ENCODE measurements at regions not wholly inside any gene's neighbourhood (a gene's known extent, or its start where the extent isn't known, plus 50 kb on each side); places are given as distances from the start of the nearest gene placed in this dataset.
"Not testable (repeated sequence)": the region's sequence is repeated elsewhere in the genome, so short reads cannot be mapped to it uniquely, and the experiment has no call there.

DNA sequence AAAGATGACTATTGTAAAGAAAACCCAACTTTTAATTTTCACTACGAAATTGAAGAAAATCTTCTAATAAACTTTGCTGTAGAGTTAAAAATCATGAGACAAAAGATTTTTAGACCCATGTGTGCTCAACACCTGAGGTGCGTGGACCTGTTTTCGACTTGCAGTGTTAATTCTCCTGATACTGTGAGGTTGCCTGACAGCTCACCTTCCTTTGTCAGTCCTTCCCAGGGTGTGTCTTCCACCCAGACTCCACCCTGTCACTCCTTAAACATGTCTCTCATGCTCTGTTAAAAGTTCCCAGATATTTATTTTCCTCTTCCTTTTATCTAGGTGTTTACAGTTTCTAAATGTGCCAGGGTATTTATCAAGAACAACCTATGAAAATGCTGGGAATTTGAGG is 151.3 kb upstream of the NT5E start:
- Histone ChIP-seq H3K4me1 (no peaks in the 10 kb centered on the region), H3K4me3 (no peak overlapping the region), H3K9me3 (no peaks in the 10 kb centered on the region), H3K36me3 (no peaks in the 10 kb centered on the region), H3K9ac (ENCODE audit: low read depth in 2 of 2, low read length in 2 of 2) (no peak overlapping the region), H3K27ac (no peak overlapping the region), H3K27me3 (no peaks in the 10 kb centered on the region)
- intact Hi-C loops (cut with DNase I), result no loop called here
- DNase-seq, result no peak
- TF ChIP-seq, protein P1, sequence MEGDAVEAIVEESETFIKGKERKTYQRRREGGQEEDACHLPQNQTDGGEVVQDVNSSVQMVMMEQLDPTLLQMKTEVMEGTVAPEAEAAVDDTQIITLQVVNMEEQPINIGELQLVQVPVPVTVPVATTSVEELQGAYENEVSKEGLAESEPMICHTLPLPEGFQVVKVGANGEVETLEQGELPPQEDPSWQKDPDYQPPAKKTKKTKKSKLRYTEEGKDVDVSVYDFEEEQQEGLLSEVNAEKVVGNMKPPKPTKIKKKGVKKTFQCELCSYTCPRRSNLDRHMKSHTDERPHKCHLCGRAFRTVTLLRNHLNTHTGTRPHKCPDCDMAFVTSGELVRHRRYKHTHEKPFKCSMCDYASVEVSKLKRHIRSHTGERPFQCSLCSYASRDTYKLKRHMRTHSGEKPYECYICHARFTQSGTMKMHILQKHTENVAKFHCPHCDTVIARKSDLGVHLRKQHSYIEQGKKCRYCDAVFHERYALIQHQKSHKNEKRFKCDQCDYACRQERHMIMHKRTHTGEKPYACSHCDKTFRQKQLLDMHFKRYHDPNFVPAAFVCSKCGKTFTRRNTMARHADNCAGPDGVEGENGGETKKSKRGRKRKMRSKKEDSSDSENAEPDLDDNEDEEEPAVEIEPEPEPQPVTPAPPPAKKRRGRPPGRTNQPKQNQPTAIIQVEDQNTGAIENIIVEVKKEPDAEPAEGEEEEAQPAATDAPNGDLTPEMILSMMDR (IDR thresholded peaks at IDR 0.05), result no peak

DNA sequence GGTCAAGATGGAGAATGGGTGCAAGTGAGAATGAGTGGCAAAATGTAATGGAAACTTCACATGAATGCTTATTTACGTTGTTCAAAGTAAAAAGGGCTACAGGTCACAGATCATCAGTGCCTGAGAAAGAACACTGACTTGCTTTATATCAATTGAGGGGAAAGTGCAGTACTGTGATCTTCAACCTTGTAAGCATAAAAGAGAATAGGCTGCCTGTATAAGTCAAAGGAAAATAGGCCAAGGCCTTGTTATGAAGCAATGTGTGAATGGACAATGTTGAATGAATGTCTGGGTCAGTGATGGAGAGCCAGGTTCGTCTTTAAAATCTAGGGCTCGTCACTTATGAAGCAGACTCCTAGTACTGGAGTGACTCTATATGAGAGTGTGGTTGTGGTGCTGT is 158.6 kb upstream of the NT5E start:
- Histone ChIP-seq H3K4me1 (no peaks in the 10 kb centered on the region), H3K36me3 (no peaks in the 10 kb centered on the region), H3K9ac (ENCODE audit: low read depth in 2 of 2, low read length in 2 of 2) (no peak overlapping the region), H3K4me3 (no peak overlapping the region), H3K27ac (no peak overlapping the region), H3K9me3 (no peaks in the 10 kb centered on the region), H3K27me3 (no peaks in the 10 kb centered on the region)
- TF ChIP-seq, protein P1 (IDR thresholded peaks at IDR 0.05), result no peak
- no peak for DNase-seq
- intact Hi-C loops (cut with DNase I), result no loop called here

DNA sequence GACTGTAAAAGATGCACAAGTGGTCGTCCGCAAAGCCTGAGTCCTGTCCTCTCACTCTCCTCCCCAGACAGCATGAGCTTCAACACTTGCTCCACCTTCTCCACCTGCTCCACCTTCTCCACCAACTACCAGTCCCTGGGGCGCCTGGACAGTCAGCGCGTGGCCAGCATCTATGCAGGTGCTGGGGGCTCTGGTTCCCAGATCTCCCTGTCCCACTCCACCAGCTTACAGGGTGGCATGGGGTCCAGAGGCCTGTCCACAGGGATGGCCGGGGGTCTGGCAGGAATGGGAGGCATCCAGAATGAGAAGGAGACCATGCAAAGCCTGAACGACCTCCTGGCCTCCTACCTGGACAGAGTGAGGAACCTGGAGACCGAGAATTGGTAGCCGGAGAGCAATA is 162.2 kb upstream of the NT5E start:
- DNase-seq, result no peak
- H3K9ac ChIP-seq (ENCODE audit: low read depth in 2 of 2, low read length in 2 of 2), result no peak overlapping the region
- TF ChIP-seq, protein P1 (IDR thresholded peaks at IDR 0.05), result no peak
- intact Hi-C loops (cut with DNase I), result no loop called here
- no peaks in the 10 kb centered on the region for H3K27me3 ChIP-seq
- H3K4me1 ChIP-seq, result no peaks in the 10 kb centered on the region
- H3K27ac ChIP-seq, result no peak overlapping the region
- no peaks in the 10 kb centered on the region for H3K9me3 ChIP-seq
- no peaks in the 10 kb centered on the region for H3K36me3 ChIP-seq
- no peak overlapping the region for H3K4me3 ChIP-seq

DNA sequence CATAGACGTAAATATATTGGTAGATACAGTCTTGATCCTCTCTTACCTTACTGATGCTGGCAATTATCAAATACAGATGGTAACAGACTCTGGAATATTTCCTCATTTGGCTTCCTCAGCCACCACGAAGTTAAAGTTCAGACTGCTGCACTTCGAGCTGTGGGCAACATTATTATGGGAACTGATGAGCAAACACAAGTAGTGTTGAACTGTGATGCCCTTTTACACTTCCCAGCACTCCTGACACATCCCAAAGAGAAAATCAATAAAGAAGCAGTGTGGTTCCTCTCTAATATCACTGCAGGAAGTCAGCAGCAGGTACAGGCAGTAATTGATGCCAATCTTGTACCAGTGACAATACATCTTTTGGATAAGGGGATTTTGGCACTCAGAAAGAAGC is 162.7 kb upstream of the NT5E start:
- no peak overlapping the region for H3K27ac ChIP-seq
- TF ChIP-seq, protein P1 (IDR thresholded peaks at IDR 0.05), result no peak

DNA sequence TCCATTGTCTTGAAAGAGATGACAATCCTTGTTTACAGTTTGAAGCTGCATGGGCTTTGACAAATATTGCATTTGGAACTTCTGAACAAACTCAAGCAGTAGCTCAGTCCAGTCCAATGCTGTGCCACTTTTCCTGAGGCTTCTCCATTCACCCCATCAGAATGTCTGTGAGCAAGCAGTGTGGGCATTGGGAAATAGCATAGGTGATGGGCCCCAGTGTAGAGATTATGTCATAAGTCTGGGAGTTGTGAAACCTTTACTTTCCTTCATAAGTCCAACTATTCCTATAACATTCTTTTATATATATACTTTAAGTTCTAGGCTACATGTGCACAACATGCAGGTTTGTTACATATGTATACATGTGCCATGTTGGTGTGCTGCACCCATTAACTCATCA is 163.4 kb upstream of the NT5E start:
- H3K4me3 ChIP-seq; intact Hi-C loops (cut with DNase I); H3K27me3 ChIP-seq; DNase-seq; H3K9ac ChIP-seq (ENCODE audit: low read depth in 2 of 2, low read length in 2 of 2); H3K36me3 ChIP-seq; H3K9me3 ChIP-seq; H3K27ac ChIP-seq; H3K4me1 ChIP-seq: not testable (repeated sequence)

More for the DNA sequence above, 162.7 kb upstream of the NT5E start:
- Histone ChIP-seq H3K9me3 (no peaks in the 10 kb centered on the region), H3K4me3 (no peak overlapping the region), H3K4me1 (no peaks in the 10 kb centered on the region), H3K9ac (ENCODE audit: low read depth in 2 of 2, low read length in 2 of 2) (no peak overlapping the region), H3K36me3 (no peaks in the 10 kb centered on the region), H3K27me3 (no peaks in the 10 kb centered on the region)
- intact Hi-C loops (cut with DNase I), result no loop called here
- DNase-seq, result no peak

DNA sequence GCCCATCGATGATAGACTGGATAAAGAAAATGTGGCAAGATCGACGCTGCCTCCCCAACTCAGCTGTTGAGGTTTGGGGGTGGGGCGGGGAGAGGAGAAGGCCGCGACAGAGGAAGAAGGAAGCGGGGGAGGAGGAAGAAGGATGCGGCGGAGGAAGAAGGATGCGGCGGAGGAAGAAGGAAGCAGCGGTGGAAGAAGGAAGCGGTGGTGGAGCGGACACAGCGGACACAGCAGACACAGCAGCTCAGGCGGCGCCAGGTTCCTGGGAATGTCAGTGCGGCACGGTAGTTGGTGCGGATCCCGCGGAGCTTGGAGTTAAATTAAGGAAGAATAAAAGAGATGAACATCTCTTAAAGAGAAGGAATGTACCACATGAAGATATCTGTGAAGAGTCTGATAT is 163.9 kb upstream of the NT5E start:
- no peak overlapping the region for H3K27ac ChIP-seq
- H3K9ac ChIP-seq (ENCODE audit: low read depth in 2 of 2, low read length in 2 of 2), result no peak overlapping the region
- DNase-seq, result no peak
- no peaks in the 10 kb centered on the region for H3K27me3 ChIP-seq
- intact Hi-C loops (cut with DNase I), result no loop called here
- H3K4me3 ChIP-seq, result no peak overlapping the region
- no peaks in the 10 kb centered on the region for H3K9me3 ChIP-seq
- TF ChIP-seq, protein P1 (IDR thresholded peaks at IDR 0.05), result no peak
- H3K4me1 ChIP-seq, result no peaks in the 10 kb centered on the region
- no peaks in the 10 kb centered on the region for H3K36me3 ChIP-seq

Measured in colonic mucosa (tissue), 4 donors.